HG02852 (cell line): ENCODE measurements at regions not wholly inside any gene's neighbourhood (a gene's known extent, or its start where the extent isn't known, plus 50 kb on each side); places are given as distances from the start of the nearest gene placed in this dataset.
"Not testable (repeated sequence)": the region's sequence is repeated elsewhere in the genome, so short reads cannot be mapped to it uniquely, and the experiment has no call there.

Source experiments
- ATAC-seq: cut with Tn5 transposase; IDR thresholded peaks from one replicate; pipeline ENCODE4 v1.9.1; 2021; ENCODE audit warnings: mild to moderate bottlenecking, moderate library complexity; ENCODE audit not compliant: unreplicated experiment

GRCh38 chrX:96183391-96183790 is 501.3 kb upstream of the DIAPH2 start:
- ATAC-seq, result no peak

GRCh38 chrX:96183843-96184242 is 500.8 kb upstream of the DIAPH2 start:
- ATAC-seq, result no peak

- no peak for ATAC-seq
Observed at GRCh38 chrX:96204928-96205327, 479.7 kb upstream of the DIAPH2 start.

GRCh38 chrX:96211953-96212352 is 472.7 kb upstream of the DIAPH2 start:
- ATAC-seq, result no peak

- ATAC-seq, result not testable (repeated sequence)
Observed at GRCh38 chrX:96214681-96215080, 470.0 kb upstream of the DIAPH2 start.

GRCh38 chrX:96224279-96224678 is 460.4 kb upstream of the DIAPH2 start:
- no peak for ATAC-seq

- ATAC-seq, result no peak
Observed at GRCh38 chrX:96244955-96245354, 439.7 kb upstream of the DIAPH2 start.

GRCh38 chrX:96246436-96246835 is 438.2 kb upstream of the DIAPH2 start:
- no peak for ATAC-seq
